Fibroblast of pulmonary artery (primary cell): ENCODE measurements at regions not wholly inside any gene's neighbourhood (a gene's known extent, or its start where the extent isn't known, plus 50 kb on each side); places are given as distances from the start of the nearest gene placed in this dataset.

Experiments
- DNase-seq: peaks from one replicate; pipeline ENCODE4 v3.0.0-alpha.2; 2010; ENCODE audit warnings: low read depth
- H3K4me3 ChIP-seq: replicated peaks from 2 replicates; pipeline ENCODE4 v1.5.1; 2011; ENCODE audit warnings: low read depth, mild to moderate bottlenecking, control low read depth, low read length, moderate library complexity
- CTCF ChIP-seq: IDR thresholded peaks from 2 replicates; pipeline ENCODE4 v1.5.1; 2011; ENCODE audit warnings: mild to moderate bottlenecking, control low read depth, low read length, inconsistent platforms; ENCODE audit errors: missing control alignments

GRCh38 chr5:124261848-124262247 is 484.6 kb downstream of the ZNF608 start:
- no peak overlapping the region for H3K4me3 ChIP-seq
- no peak for DNase-seq
- TF ChIP-seq CTCF: no peak

GRCh38 chr5:124260921-124261515 is 485.4 kb downstream of the ZNF608 start:
- DNase-seq: no peak
- no peak for TF ChIP-seq CTCF
- H3K4me3 ChIP-seq: no peak overlapping the region

GRCh38 chr5:124259017-124259416 is 487.4 kb downstream of the ZNF608 start:
- no peak for TF ChIP-seq CTCF
- DNase-seq: no peak
- no peak overlapping the region for H3K4me3 ChIP-seq

- no peak for DNase-seq
- TF ChIP-seq CTCF: no peak
- H3K4me3 ChIP-seq: no peak overlapping the region
Observed at GRCh38 chr5:124257048-124257447, 489.4 kb downstream of the ZNF608 start.

- no peak overlapping the region for H3K4me3 ChIP-seq
- no peak for DNase-seq
- no peak for TF ChIP-seq CTCF
Observed at GRCh38 chr5:124253203-124253810, 493.1 kb downstream of the ZNF608 start.

- H3K4me3 ChIP-seq: no peak overlapping the region
- no peak for TF ChIP-seq CTCF
- DNase-seq: no peak
Observed at GRCh38 chr5:124252747-124253146, 493.7 kb downstream of the ZNF608 start.

- no peak overlapping the region for H3K4me3 ChIP-seq
- peak; percentile 18 for DNase-seq
Observed at GRCh38 chr5:124252191-124252638, 494.2 kb downstream of the ZNF608 start.

More at GRCh38 chr5:124252191-124252638, 494.2 kb downstream of the ZNF608 start:
- no peak for TF ChIP-seq CTCF
